ENCODE measurements at regions not wholly inside any gene's neighbourhood (a gene's known extent, or its start where the extent isn't known, plus 50 kb on each side); places are given as distances from the start of the nearest gene placed in this dataset.

GRCh38 chr6:40973304-40973703 lies 65.7 kb downstream of the UNC5CL start:
- H3K4me1 ChIP-seq (ENCODE audit: low read length) = no peaks in the 10 kb centered on the region
- no peak for DNase-seq
- no peaks in the 10 kb centered on the region for H3K9me3 ChIP-seq (replicated peaks; ENCODE audit: insufficient read depth, low read length)

GRCh38 chr6:40972814-40973213 lies 66.2 kb downstream of the UNC5CL start:
- Histone ChIP-seq H3K4me2 (ENCODE audit: low read depth, low read length) (no peak overlapping the region), H2AFZ (ENCODE audit: low read length) (no peak overlapping the region), H3K9ac (ENCODE audit: low read length) (no peak overlapping the region), H4K20me1 (ENCODE audit: insufficient read depth, low read length) (no peaks in the 10 kb centered on the region), H3K27me3 (replicated peaks; ENCODE audit: insufficient read depth, low read length) (no peaks in the 10 kb centered on the region), H3K36me3 (replicated peaks; ENCODE audit: insufficient read depth, low read length) (no peaks in the 10 kb centered on the region), H3K4me3 (ENCODE audit: low read length) (no peak overlapping the region), H3K9me3 (replicated peaks; ENCODE audit: insufficient read depth, low read length) (no peaks in the 10 kb centered on the region), H3K9me2 (replicated peaks; ENCODE audit: insufficient read depth, low read length) (no peaks in the 10 kb centered on the region), H3K4me1 (ENCODE audit: low read length) (no peaks in the 10 kb centered on the region), H3K27ac (ENCODE audit: low read length) (no peak overlapping the region), H3F3A (ENCODE audit: insufficient read depth, low read length) (no peaks in the 10 kb centered on the region), H3K79me2 (ENCODE audit: low read length) (no peaks in the 10 kb centered on the region)
- DNase-seq = no peak
- TF ChIP-seq CTCF (IDR thresholded peaks at IDR 0.05; ENCODE audit: low read length) (no peak), EZH2phosphoT487 (IDR thresholded peaks at IDR 0.05; ENCODE audit: low read length) (no peak), EZH2 (optimal IDR thresholded peaks at IDR 0.05; ENCODE audit: low read depth, low read length) (no peak)

More at GRCh38 chr6:40973304-40973703, 65.7 kb downstream of the UNC5CL start:
- Histone ChIP-seq H3K9me2 (replicated peaks; ENCODE audit: insufficient read depth, low read length) (no peaks in the 10 kb centered on the region), H3K27ac (ENCODE audit: low read length) (no peak overlapping the region), H3K4me3 (ENCODE audit: low read length) (no peak overlapping the region), H3K79me2 (ENCODE audit: low read length) (no peaks in the 10 kb centered on the region), H3K9ac (ENCODE audit: low read length) (no peak overlapping the region), H2AFZ (ENCODE audit: low read length) (no peak overlapping the region), H3K27me3 (replicated peaks; ENCODE audit: insufficient read depth, low read length) (no peaks in the 10 kb centered on the region), H4K20me1 (ENCODE audit: insufficient read depth, low read length) (no peaks in the 10 kb centered on the region), H3K36me3 (replicated peaks; ENCODE audit: insufficient read depth, low read length) (no peaks in the 10 kb centered on the region), H3F3A (ENCODE audit: insufficient read depth, low read length) (no peaks in the 10 kb centered on the region), H3K4me2 (ENCODE audit: low read depth, low read length) (no peak overlapping the region)
- TF ChIP-seq CTCF (IDR thresholded peaks at IDR 0.05; ENCODE audit: low read length) = no peak
- TF ChIP-seq EZH2 (optimal IDR thresholded peaks at IDR 0.05; ENCODE audit: low read depth, low read length) = no peak
- no peak for TF ChIP-seq EZH2phosphoT487 (IDR thresholded peaks at IDR 0.05; ENCODE audit: low read length)

- Histone ChIP-seq H3K9ac (ENCODE audit: low read length) (no peak overlapping the region), H3K79me2 (ENCODE audit: low read length) (no peaks in the 10 kb centered on the region), H3K9me2 (replicated peaks; ENCODE audit: insufficient read depth, low read length) (no peaks in the 10 kb centered on the region), H3K36me3 (replicated peaks; ENCODE audit: insufficient read depth, low read length) (no peaks in the 10 kb centered on the region), H3K27ac (ENCODE audit: low read length) (no peak overlapping the region), H2AFZ (ENCODE audit: low read length) (no peak overlapping the region), H3F3A (ENCODE audit: insufficient read depth, low read length) (no peaks in the 10 kb centered on the region), H4K20me1 (ENCODE audit: insufficient read depth, low read length) (no peaks in the 10 kb centered on the region), H3K4me2 (ENCODE audit: low read depth, low read length) (no peak overlapping the region), H3K4me3 (ENCODE audit: low read length) (no peak overlapping the region), H3K27me3 (replicated peaks; ENCODE audit: insufficient read depth, low read length) (no peaks in the 10 kb centered on the region), H3K9me3 (replicated peaks; ENCODE audit: insufficient read depth, low read length) (no peaks in the 10 kb centered on the region), H3K4me1 (ENCODE audit: low read length) (no peaks in the 10 kb centered on the region)
- no peak for DNase-seq
- no peak for TF ChIP-seq EZH2phosphoT487 (IDR thresholded peaks at IDR 0.05; ENCODE audit: low read length)
- TF ChIP-seq CTCF (IDR thresholded peaks at IDR 0.05; ENCODE audit: low read length) = no peak
- no peak for TF ChIP-seq EZH2 (optimal IDR thresholded peaks at IDR 0.05; ENCODE audit: low read depth, low read length)
These were observed 66.8 kb downstream of the UNC5CL start for GRCh38 chr6:40972190-40972589.

Measured in MM.1S (cell line).